ENCODE measurements at regions not wholly inside any gene's neighbourhood (a gene's known extent, or its start where the extent isn't known, plus 50 kb on each side); places are given as distances from the start of the nearest gene placed in this dataset.
"Not testable (repeated sequence)": the region's sequence is repeated elsewhere in the genome, so short reads cannot be mapped to it uniquely, and the experiment has no call there.

DNA sequence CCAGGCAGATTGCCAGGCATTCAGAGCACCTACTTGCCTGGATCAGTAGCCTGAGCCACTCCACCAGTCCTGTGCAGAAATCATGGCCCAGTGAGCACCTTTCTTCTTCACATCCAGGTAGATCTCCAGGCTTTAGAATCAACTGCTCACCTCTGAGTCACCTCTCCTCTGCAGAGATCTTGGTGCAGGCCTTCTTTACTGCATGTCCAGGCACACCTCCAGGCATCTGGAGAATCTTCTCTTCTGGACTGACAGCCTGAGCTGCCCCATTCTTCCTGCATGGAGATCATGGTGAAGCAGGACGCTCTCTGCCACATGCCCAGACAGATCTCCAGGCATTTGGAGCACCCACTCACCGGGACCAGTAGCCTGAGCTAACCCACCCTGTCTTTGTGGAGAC lies 894.5 kb upstream of the MBL2 start:
- no peak for DNase-seq (ENCODE audit: missing footprints)
- intact Hi-C loops (cut with DNase I): no loop called here
- ATAC-seq: no peak

DNA sequence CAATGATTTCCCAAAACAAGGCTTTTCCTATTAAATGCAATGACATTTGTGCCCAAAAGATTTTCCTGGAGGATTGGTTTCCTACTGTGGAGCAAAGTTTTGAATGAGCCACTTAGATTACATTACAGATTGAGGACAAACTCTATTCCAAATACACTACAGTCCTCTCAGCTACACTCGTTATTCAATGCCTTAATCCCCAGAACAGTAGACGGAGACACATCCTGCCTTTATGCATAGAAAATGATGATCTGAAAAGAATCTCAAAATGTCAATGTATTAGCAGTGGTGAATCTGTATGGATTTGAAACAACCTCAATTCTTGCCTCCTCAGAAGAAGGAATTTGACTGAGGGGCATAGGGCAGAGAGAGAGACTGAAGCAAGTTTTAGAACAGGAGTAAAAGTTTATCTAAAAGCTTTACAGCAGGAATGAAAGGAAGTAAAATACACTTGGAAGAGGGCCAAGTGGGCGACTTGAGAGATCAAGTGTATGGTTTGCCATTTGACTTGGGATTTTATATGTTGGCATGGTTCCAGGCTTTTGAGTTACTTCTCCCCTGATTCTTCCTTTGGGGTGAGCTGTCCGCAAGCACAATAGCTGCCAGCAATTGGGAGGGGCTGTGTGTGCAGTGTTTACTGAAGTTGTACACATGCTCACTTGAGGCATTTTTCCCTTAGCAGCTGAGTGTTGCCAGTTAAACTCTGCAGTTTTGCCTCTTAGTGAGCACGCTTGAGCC lies 891.9 kb upstream of the MBL2 start:
- no peak for DNase-seq (ENCODE audit: missing footprints)
- ATAC-seq: no peak
- intact Hi-C loops (cut with DNase I): no loop called here

DNA sequence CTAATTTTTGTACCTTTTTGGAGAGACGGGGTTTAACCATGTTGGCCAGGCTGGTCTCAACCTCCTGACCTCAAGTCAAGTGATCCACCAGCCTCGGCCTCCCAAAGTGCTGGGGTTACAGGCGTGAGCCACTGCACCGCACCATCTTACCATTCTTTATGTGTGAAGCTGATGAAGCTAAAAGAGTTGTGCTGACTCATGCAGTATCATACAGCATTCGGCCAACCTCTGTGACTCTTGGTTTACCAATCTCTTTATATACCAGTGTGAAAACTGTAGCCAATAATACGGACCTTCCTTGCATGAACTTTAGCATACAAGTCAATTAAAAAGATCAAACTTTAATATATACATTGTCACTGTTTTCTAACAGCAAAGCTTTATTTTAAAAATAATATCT lies 878.2 kb upstream of the MBL2 start:
- DNase-seq (ENCODE audit: missing footprints) (no peak), ATAC-seq (no peak)
- intact Hi-C loops (cut with DNase I): no loop called here

DNA sequence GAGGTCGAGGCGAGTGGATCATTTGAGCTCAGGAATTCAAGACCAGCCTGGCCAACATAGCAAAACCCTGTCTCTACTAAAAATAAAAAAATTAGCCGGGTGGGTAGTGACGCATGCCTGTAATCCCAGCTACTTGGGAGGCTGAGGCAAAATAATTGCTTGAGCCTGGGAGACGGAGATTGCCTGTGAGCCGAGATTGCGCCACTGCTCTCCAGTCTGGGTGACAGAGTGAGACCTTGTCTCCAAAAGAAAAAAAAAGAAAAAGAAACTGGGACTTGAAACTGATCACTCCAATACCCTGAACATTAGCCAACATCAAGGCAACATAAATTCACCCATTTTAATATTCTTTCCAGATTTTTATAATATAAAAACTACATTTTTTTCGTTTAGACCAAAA lies 874.6 kb upstream of the MBL2 start:
- DNase-seq (ENCODE audit: missing footprints); intact Hi-C loops (cut with DNase I); ATAC-seq: not testable (repeated sequence)

- no peak for ATAC-seq
- intact Hi-C loops (cut with DNase I): no loop called here
Measured at GRCh38 chr10:53646525-53646924, 873.9 kb upstream of the MBL2 start.

DNA sequence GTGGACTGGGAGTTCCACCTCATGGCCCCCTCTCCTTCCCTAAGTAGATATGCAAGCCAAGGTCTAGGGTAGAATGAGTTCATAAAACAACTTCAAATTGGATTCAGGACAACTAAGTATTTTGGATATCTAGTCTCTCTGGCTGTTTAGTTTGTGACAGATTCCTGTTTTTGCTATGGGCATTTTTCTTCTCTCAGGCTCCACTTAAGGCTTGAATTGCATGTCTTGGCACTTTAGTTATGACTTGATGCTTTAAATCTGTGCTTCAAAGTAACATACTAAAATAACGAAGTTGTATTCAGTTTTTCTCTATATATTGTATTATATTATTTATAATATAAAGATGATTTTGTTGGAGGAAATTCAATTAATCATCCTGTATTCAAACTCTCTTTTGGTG lies 873.4 kb upstream of the MBL2 start:
- no peak for ATAC-seq
- intact Hi-C loops (cut with DNase I): no loop called here
- no peak for DNase-seq (ENCODE audit: missing footprints)

More at GRCh38 chr10:53646525-53646924, 873.9 kb upstream of the MBL2 start:
- DNase-seq (ENCODE audit: missing footprints): no peak

GRCh38 chr10:53638006-53638405 lies 865.4 kb upstream of the MBL2 start:
- DNase-seq (ENCODE audit: missing footprints) (no peak), ATAC-seq (no peak)
- intact Hi-C loops (cut with DNase I): no loop called here

GRCh38 chr10:53624722-53625121 lies 852.1 kb upstream of the MBL2 start:
- intact Hi-C loops (cut with DNase I): no loop called here
- no peak for ATAC-seq

DNA sequence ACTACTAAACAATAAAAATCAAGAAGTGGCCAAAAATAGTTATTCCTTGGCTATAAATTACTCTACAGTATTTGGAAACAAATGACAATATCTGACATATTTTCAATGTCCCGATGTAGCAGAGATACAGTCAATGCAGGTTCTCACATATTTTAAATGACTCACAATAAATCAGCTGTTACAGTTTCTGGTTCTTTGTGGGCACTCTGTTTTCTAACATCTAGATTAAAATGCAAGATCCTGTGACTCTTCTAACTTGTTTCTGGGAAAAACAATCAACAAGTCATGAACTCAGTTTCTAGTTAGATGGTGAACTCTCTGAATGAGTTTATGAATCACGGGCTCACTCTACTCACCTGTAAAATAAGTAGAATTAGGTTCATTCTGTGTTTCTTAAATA lies 849.6 kb upstream of the MBL2 start:
- DNase-seq (ENCODE audit: missing footprints): no peak
- intact Hi-C loops (cut with DNase I): no loop called here
- ATAC-seq: no peak

More at GRCh38 chr10:53624722-53625121, 852.1 kb upstream of the MBL2 start:
- no peak for DNase-seq (ENCODE audit: missing footprints)

GRCh38 chr10:53619671-53620070 lies 847.1 kb upstream of the MBL2 start:
- no peak for ATAC-seq
- no peak for DNase-seq (ENCODE audit: missing footprints)
- intact Hi-C loops (cut with DNase I): no loop called here

- no peak for ATAC-seq
- no peak for DNase-seq (ENCODE audit: missing footprints)
- intact Hi-C loops (cut with DNase I): no loop called here
Measured at GRCh38 chr10:53607691-53608090, 835.1 kb upstream of the MBL2 start.

GRCh38 chr10:53606981-53607380 lies 834.4 kb upstream of the MBL2 start:
- DNase-seq (ENCODE audit: missing footprints): no peak
- ATAC-seq: no peak
- intact Hi-C loops (cut with DNase I): no loop called here

DNA sequence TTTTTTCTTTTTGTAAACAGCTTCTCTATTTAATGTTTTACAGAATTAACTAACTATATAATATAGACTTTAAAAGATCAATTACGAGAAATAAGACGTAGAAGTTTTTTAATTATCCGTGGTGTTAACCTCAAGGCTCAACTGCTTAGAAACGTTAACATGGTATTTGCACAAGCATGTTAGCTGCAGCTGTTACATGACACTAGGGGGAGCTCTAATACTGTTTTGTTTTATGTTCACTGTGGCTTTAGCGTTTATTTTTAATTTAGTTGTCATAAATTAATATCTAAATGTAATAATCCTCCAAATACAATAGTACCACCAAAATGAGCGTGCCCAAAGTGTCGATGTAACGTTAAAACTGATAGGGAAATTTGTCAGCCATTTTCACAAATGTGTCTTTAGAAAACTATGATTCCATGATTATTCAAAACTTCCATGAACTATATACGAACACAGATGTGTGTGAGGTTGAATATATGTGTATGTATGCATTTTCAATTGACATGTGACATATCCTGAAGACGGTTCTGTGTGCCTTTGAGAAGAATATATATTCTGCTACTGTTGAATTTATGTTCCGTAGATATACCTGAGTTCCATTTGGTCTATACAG lies 828.8 kb upstream of the MBL2 start:
- ATAC-seq: no peak
- intact Hi-C loops (cut with DNase I): no loop called here

GRCh38 chr10:53598914-53599313 lies 826.3 kb upstream of the MBL2 start:
- DNase-seq (ENCODE audit: missing footprints) (no peak), ATAC-seq (no peak)
- intact Hi-C loops (cut with DNase I): no loop called here

More for the DNA sequence above, 828.8 kb upstream of the MBL2 start:
- DNase-seq (ENCODE audit: missing footprints): no peak

DNA sequence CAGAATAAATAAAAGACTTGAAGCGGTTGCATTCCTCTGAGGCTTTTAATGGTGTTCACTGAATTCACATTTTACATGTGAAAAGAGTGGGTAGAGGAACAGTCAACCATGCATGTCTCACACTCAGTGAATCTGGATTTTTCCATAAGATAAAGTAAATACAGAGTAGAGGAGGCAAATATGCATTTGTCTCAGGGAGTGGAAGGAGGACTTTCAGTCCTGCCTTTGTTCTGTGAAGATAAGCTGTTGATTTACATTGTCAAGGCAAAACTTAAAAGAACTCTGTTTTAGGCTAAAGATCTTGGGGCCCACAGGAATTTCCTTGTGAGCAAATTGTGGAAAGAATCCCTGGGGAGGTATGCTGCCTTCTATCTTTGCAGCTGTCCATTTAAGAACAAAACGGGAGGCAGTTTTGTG lies 825.3 kb upstream of the MBL2 start:
- DNase-seq (ENCODE audit: missing footprints) (no peak), ATAC-seq (no peak)
- intact Hi-C loops (cut with DNase I): no loop called here

DNA sequence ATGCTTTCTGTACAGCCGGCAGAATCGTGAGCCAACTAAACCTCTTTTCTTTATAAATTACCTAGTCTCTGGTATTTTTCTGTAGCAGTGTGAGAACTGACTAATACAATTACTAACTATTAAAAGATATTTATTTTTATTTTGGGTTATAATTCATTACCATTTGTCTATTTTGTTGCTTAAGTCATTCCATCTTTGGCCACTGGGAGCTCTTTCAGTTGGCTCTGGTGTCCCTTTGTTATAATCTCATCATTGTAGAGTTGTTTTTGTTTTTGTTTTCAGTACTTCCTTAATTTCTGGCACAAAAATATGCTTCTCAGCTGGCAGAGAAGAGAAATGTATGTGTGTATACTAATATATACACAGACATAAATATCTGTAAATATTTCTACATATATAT lies 807.9 kb upstream of the MBL2 start:
- intact Hi-C loops (cut with DNase I): no loop called here
- DNase-seq (ENCODE audit: missing footprints) (no peak), ATAC-seq (no peak)

DNA sequence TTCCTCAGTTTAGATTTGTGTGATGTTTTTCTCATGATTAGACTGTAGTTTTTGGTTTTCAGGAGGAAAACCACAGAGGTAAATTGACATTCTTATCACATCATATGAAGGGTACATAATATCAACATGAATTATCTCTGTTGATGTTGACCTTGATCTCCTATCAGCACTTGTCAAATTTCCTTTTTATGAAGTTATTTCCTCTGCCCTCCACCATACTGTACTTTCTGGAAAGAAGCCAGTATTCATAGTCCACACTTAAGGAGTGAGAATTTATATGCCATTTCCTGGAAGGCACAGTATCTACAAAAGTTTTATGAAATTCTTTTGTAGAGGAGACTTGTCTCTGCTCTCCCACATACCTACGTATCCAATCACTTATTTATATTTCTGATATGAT lies 807.2 kb upstream of the MBL2 start:
- ATAC-seq (no peak), DNase-seq (ENCODE audit: missing footprints) (no peak)
- intact Hi-C loops (cut with DNase I): no loop called here

- DNase-seq (ENCODE audit: missing footprints) (no peak), ATAC-seq (no peak)
- intact Hi-C loops (cut with DNase I): no loop called here
Measured at GRCh38 chr10:53574024-53574423, 801.4 kb upstream of the MBL2 start.

- no peak for ATAC-seq
- intact Hi-C loops (cut with DNase I): no loop called here
- no peak for DNase-seq (ENCODE audit: missing footprints)
Measured at GRCh38 chr10:53573498-53573897, 800.9 kb upstream of the MBL2 start.

GRCh38 chr10:53572799-53573198 lies 800.2 kb upstream of the MBL2 start:
- DNase-seq (ENCODE audit: missing footprints) (no peak), ATAC-seq (no peak)
- intact Hi-C loops (cut with DNase I): no loop called here

DNA sequence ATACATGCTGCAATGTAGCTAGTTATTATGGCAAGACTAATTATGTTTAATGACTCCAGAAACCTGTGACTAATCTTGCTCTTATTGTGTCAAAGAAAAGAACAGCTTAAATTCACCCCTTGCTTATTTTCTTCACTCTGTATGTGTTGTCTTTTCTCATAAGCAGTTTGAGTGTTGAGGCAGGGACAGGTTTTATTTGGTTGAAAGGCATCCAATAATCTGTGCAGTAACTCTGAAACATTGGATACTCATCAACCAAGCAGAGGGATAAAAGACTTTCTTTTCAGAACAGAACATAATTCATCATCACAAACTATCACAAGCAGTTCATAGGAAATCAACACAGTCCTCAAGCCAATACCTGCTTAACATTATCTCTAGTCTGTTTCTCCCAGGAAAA lies 797.6 kb upstream of the MBL2 start:
- intact Hi-C loops (cut with DNase I): no loop called here
- no peak for DNase-seq (ENCODE audit: missing footprints)
- no peak for ATAC-seq
